ENCODE measurements at regions not wholly inside any gene's neighbourhood (a gene's known extent, or its start where the extent isn't known, plus 50 kb on each side); places are given as distances from the start of the nearest gene placed in this dataset.

DNA sequence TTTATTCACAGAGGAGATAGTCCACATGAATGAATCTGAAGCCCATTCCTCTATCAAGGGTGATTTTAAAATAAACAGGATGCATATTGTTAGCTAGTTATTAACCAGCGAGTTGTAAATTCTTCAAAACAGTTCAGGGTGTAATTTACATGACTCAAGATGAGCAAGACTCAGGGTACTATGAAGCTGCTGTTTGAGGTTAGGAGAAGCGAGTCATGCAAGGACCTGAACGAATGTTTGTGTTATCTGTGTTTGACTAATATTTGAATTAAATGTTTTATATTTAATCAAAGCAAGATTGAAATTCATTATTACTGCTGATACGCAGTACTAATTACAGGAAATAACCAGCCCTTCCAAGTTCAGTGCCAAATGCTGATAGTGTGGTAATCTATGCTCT is 191.1 kb downstream of the SAMD5 start:
- no peak for TF ChIP-seq EZH2 (IDR thresholded peaks at IDR 0.05; ENCODE audit: low read length, unreplicated experiment)
- TF ChIP-seq, protein P1, sequence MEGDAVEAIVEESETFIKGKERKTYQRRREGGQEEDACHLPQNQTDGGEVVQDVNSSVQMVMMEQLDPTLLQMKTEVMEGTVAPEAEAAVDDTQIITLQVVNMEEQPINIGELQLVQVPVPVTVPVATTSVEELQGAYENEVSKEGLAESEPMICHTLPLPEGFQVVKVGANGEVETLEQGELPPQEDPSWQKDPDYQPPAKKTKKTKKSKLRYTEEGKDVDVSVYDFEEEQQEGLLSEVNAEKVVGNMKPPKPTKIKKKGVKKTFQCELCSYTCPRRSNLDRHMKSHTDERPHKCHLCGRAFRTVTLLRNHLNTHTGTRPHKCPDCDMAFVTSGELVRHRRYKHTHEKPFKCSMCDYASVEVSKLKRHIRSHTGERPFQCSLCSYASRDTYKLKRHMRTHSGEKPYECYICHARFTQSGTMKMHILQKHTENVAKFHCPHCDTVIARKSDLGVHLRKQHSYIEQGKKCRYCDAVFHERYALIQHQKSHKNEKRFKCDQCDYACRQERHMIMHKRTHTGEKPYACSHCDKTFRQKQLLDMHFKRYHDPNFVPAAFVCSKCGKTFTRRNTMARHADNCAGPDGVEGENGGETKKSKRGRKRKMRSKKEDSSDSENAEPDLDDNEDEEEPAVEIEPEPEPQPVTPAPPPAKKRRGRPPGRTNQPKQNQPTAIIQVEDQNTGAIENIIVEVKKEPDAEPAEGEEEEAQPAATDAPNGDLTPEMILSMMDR (conservative IDR thresholded peaks at IDR 0.05; ENCODE audit: low read depth, low read length): no peak

Measured in PC-3 (cell line).